ENCODE measurements at regions not wholly inside any gene's neighbourhood (a gene's known extent, or its start where the extent isn't known, plus 50 kb on each side); places are given as distances from the start of the nearest gene placed in this dataset.

DNA sequence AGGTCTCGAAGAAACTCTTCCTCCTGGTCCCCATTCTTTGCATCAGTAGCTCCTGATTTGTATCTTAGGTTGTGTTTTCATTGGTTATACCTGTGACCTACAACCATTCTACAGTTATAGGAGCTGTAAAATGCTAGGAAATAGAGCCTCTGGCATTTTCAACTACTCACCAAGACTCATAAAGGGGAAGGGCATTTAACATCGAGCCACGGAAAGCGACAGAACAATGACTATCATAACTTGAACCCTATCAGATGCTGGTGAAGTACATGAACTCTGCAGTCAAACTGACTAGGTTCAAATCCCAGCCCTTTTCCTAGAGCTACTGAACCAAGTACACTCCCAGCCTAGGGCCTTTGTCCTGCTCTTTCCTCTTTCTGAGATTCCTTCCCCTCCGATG, 588.0 kb downstream of the SOX6 start:
- DNase-seq (ENCODE audit: low read depth, low spot score), result no peak

DNA sequence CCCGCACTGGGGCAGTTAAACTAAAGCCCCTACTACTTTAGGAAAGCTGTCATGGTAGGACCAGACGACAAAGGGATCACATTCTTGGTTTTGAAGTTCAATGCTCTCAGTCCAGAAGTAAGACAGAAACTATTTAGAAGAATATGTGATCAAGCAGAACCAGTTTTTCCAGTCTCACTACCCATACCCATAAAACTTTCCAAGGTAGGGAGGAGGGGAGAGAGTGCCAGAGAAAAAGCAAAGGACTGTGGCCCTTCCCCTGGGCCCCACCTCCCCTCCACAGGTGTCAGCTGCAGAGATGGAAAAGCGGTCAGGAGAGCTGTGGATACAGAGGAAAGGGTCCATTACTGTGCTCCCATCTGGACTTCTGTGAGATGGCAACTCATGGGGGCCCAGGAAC, 587.1 kb downstream of the SOX6 start:
- no peak for DNase-seq (ENCODE audit: low read depth, low spot score)

GRCh38 chr11:15770798-15771414, 585.4 kb downstream of the SOX6 start:
- DNase-seq (ENCODE audit: low read depth, low spot score), result peak; percentile 72

GRCh38 chr11:15772547-15772946, 583.8 kb downstream of the SOX6 start:
- DNase-seq (ENCODE audit: low read depth, low spot score), result no peak

DNA sequence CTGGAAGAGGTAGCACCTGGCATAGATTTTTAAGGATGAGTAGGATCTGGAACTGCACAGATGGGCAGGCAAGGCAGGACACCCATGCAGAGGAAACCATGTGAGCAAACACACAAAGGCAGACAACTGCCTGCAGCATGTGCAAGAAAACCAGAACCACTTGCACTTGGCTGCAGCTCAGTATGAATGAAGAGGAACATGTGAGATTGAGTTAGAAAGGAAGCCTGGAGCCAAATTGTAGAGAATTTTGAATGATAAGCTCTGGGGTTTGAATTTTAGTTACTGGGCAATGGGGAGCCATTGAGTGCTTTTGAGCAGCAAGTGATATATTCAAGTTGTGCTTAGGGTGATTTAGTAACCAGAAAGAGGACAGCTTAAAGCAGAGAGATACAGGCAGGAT, 583.4 kb downstream of the SOX6 start:
- no peak for DNase-seq (ENCODE audit: low read depth, low spot score)

DNA sequence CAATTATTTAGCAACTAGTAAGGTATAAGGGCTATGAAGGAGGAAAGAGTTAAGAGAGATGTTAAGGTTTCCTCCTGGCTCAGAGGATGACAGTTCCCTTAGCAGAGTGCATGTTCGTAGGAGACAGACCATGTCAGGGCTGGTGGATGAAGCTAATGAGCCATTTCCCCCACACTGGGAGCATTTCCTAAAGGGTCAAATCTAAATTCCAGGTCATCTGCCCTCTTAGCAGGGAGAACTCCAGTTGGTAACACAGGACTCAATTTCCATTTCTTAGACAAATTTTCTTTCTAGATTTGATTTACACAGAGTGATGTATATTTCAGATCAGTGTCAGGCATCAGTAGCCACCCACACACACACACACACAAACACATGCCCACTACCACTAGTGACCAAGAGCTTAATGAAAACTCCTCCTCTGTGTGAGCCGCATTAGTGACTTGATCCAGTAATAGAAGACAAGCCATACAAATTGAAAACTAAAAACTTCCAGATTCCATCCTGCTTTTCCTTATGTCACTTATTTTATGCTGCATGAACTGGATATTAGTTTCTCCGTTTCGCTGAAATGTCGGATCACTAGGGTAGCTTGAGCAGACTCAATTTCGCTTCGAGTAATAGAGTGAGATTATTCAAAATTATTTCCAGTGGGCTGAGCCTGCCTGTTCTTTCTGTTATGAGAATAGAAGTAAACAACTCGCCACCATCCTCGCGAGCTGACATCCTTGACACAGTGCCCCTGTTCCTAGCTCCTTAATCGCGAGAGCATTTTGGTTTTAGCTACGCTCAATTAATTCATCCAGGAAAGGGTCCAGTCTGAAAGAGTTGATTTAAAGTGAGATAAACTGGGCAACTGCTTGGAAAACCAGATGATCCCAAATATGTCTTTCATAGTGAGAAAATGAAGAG, 582.6 kb downstream of the SOX6 start:
- no peak for DNase-seq (ENCODE audit: low read depth, low spot score)

DNA sequence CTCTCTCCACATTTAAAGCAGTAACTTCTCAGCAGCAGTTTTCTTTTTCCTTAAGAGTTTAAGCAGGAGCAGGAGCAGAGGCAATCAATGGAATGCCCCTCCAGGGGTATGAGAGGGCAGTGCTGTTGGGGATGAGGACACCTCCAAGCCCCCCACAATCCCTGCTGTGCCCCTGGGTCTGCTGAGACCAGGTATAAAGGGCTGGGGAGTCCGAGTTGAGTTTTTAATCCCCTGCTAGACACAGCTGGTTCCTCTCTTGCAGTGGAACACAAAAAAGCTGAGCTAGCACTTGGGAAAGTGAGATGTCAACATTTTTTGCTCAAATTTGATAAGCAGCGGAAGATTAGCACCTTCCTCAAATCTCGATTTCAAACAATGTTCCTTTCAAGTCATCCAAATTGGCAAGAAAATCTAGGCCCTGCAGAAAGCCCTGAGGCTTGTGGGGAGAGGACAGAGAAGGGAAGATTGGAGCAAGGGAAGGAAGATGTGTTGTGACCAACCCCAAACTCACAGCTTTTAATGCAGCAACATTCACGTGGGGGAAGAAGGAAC, 581.9 kb downstream of the SOX6 start:
- DNase-seq (ENCODE audit: low read depth, low spot score), result peak; percentile 8

- peak; percentile 52 for DNase-seq (ENCODE audit: low read depth, low spot score)
Measured at GRCh38 chr11:15775015-15775541, 581.3 kb downstream of the SOX6 start.

GRCh38 chr11:15775797-15776196, 580.5 kb downstream of the SOX6 start:
- DNase-seq (ENCODE audit: low read depth, low spot score), result no peak

GRCh38 chr11:15776366-15776765, 580.0 kb downstream of the SOX6 start:
- DNase-seq (ENCODE audit: low read depth, low spot score), result no peak

GRCh38 chr11:15779518-15779917, 576.8 kb downstream of the SOX6 start:
- DNase-seq (ENCODE audit: low read depth, low spot score), result no peak

- no peak for DNase-seq (ENCODE audit: low read depth, low spot score)
Measured at GRCh38 chr11:15780382-15780781, 576.0 kb downstream of the SOX6 start.

DNA sequence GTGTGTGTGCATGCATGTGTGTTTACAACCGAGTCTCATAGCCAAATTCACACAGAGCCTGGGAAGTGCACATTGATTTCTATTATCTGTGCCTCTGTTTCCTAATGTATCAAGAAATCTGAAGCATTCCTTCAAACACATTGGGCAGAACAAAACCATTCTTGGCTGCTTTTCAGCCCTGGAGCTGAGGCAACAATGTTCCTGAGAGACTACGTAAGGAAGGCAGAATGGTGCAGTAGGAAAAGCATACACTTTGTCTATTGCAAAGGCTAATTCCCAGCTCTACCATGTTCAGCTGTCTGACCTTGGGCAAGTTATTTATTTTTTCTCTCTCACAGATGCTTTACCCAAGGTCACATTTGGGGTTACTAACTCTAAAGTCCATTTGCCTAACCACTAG, 575.5 kb downstream of the SOX6 start:
- DNase-seq (ENCODE audit: low read depth, low spot score), result no peak

GRCh38 chr11:15783619-15784018, 572.7 kb downstream of the SOX6 start:
- DNase-seq (ENCODE audit: low read depth, low spot score), result peak; percentile 75

- DNase-seq (ENCODE audit: low read depth, low spot score), result no peak
Measured at GRCh38 chr11:15793043-15793996, 563.0 kb downstream of the SOX6 start.

- DNase-seq (ENCODE audit: low read depth, low spot score), result no peak
Measured at GRCh38 chr11:15794361-15795150, 561.8 kb downstream of the SOX6 start.

DNA sequence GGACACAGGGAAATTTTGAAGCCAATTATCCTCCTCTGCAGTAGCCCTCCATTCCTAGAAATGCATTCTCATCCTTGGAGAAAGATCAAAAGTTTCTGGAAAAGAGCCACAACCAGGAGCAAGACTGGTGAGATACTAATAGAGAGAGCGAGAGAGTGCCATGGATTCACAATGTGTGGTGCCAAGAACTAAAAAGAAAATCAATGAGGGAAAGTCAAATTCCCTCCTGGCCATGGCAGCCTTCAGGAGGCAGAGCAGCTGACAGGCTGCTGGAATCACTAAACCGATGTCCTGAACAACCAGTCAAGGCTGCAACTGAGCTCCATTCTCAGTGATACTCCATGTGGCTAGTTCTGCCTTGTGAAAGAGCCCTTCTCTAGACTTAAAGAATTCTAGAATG, 561.0 kb downstream of the SOX6 start:
- DNase-seq (ENCODE audit: low read depth, low spot score), result no peak

DNA sequence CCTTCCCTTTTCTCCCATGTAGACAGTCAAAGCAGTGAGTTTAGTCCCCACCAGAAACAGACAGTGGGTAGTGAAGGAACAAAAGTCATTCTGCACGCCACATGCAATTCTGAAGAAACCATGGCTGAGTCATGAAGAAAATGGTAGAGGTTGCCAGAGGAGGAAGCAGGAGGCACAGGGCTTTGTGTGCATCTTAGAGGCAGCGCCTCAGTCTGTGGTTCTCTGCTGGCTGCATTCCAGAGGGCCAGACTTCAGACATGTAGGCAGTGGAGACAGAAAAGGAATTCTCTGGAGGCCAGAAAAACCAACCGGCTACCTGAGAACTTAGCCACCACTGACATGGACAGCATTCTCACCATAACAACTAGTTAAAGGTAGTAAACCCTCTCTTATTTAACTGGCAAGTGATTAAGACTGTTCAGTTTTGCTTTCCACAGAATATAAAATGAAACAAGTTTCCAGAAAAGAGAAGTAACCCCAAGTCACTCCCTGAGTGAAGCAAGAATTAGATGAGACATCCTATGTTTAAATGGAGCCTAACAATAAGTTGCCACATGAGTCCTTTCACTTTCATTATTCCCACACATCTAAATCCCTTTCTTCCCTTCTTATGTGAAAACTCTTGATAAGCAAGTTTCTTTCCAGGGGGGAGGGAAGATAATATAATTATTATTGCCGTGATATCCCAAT, 556.1 kb downstream of the SOX6 start:
- peak; percentile 4 for DNase-seq (ENCODE audit: low read depth, low spot score)

DNA sequence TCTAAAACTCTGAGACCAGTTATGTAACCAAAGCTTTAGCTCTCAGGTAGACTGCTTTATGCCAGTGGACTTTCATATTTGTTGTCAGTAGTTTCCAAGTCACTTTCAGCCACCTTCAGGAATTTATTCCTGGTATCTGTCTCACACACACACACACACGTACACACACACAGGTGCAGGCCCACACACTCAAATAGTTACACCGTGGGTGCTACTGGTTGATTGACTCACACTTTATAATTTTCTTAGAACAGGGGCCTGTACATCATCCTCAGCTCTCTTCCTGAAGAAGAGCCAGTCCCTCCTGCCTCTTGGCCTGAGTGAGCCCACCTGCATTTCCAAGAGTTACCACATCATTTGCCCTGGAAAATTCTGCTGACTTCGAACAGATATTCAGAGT, 555.2 kb downstream of the SOX6 start:
- DNase-seq (ENCODE audit: low read depth, low spot score), result no peak

- DNase-seq (ENCODE audit: low read depth, low spot score), result no peak
Measured at GRCh38 chr11:15801616-15802015, 554.7 kb downstream of the SOX6 start.
